ENCODE measurements at regions not wholly inside any gene's neighbourhood (a gene's known extent, or its start where the extent isn't known, plus 50 kb on each side); places are given as distances from the start of the nearest gene placed in this dataset.

GRCh38 chrX:68896581-68896980 lies 67.8 kb downstream of the EFNB1 start:
- TF ChIP-seq GATA2 (IDR thresholded peaks at IDR 0.05; ENCODE audit: low read depth, low read length) (no peak), GATA3 (IDR thresholded peaks at IDR 0.05; ENCODE audit: low read depth, low read length) (no peak)

- TF ChIP-seq GATA3 (IDR thresholded peaks at IDR 0.05; ENCODE audit: low read depth, low read length) (no peak), GATA2 (IDR thresholded peaks at IDR 0.05; ENCODE audit: low read depth, low read length) (no peak)
These were observed 67.0 kb downstream of the EFNB1 start for GRCh38 chrX:68895778-68896177.

- no peak for TF ChIP-seq GATA2 (IDR thresholded peaks at IDR 0.05; ENCODE audit: low read depth, low read length)
- no peak for TF ChIP-seq GATA3 (IDR thresholded peaks at IDR 0.05; ENCODE audit: low read depth, low read length)
These were observed 66.5 kb downstream of the EFNB1 start for GRCh38 chrX:68895341-68895755.

- TF ChIP-seq GATA3 (IDR thresholded peaks at IDR 0.05; ENCODE audit: low read depth, low read length), result no peak
- no peak for TF ChIP-seq GATA2 (IDR thresholded peaks at IDR 0.05; ENCODE audit: low read depth, low read length)
These were observed 65.9 kb downstream of the EFNB1 start for GRCh38 chrX:68894513-68895340.

- TF ChIP-seq GATA2 (IDR thresholded peaks at IDR 0.05; ENCODE audit: low read depth, low read length) (no peak), GATA3 (IDR thresholded peaks at IDR 0.05; ENCODE audit: low read depth, low read length) (no peak)
These were observed 65.3 kb downstream of the EFNB1 start for GRCh38 chrX:68894142-68894512.

GRCh38 chrX:68892651-68893050 lies 63.8 kb downstream of the EFNB1 start:
- TF ChIP-seq GATA3 (IDR thresholded peaks at IDR 0.05; ENCODE audit: low read depth, low read length), result no peak
- TF ChIP-seq GATA2 (IDR thresholded peaks at IDR 0.05; ENCODE audit: low read depth, low read length), result no peak

- no peak for TF ChIP-seq GATA3 (IDR thresholded peaks at IDR 0.05; ENCODE audit: low read depth, low read length)
- no peak for TF ChIP-seq GATA2 (IDR thresholded peaks at IDR 0.05; ENCODE audit: low read depth, low read length)
These were observed 63.3 kb downstream of the EFNB1 start for GRCh38 chrX:68892134-68892533.

Measured in SH-SY5Y (cell line).